SK-N-SH (cell line): ENCODE measurements at regions not wholly inside any gene's neighbourhood (a gene's known extent, or its start where the extent isn't known, plus 50 kb on each side); places are given as distances from the start of the nearest gene placed in this dataset.

Experiments
- CTCF ChIP-seq: fragments of 200-600 bp; sonication (generic); IDR thresholded peaks from 2 replicates; pipeline ENCODE4 v1.6.1; 2017; ENCODE audit warnings: antibody characterized with exemption, mild to moderate bottlenecking, moderate library complexity
- JUND ChIP-seq: IDR thresholded peaks from 2 replicates; pipeline ENCODE4 v1.4.0; 2012
- MEF2A ChIP-seq: IDR thresholded peaks from 2 replicates; pipeline ENCODE4 v1.4.0; 2012; ENCODE audit warnings: low read depth, borderline replicate concordance
- POLR2AphosphoS5 ChIP-seq: IDR thresholded peaks from 2 replicates; pipeline ENCODE4 v1.6.1; 2012; ENCODE audit warnings: low read depth, low read length
- RCOR1 ChIP-seq: fragments of 150-350 bp; IDR thresholded peaks from 2 replicates; pipeline ENCODE4 v1.6.1; 2017; ENCODE audit warnings: antibody characterized with exemption, low read length

- TF ChIP-seq CTCF (no peak), JUND (no peak), RCOR1 (no peak), POLR2AphosphoS5 (no peak), MEF2A (no peak)
Measured at GRCh38 chr3:40705663-40706062, 180.9 kb downstream of the ZNF621 start.
